LNCaP clone FGC (cell line): ENCODE measurements at regions not wholly inside any gene's neighbourhood (a gene's known extent, or its start where the extent isn't known, plus 50 kb on each side); places are given as distances from the start of the nearest gene placed in this dataset.

Source experiments
- DNase-seq: peaks from one replicate; pipeline ENCODE4 v3.0.0-alpha.2; 2011; ENCODE audit warnings: low read depth
- H3K4me3 ChIP-seq: 2 replicates; pipeline ENCODE4 v1.5.1; 2011; ENCODE audit warnings: mild to moderate bottlenecking, low read depth, low read length, control low read depth
- CTCF ChIP-seq: IDR thresholded peaks from 2 replicates; pipeline ENCODE4 v1.5.1; 2012; ENCODE audit warnings: mild to moderate bottlenecking; ENCODE audit not compliant: control insufficient read depth, insufficient read depth; ENCODE audit errors: extremely low read depth

GRCh38 chrX:7280520-7280919 is 132.6 kb upstream of the PUDP start:
- no peak overlapping the region for H3K4me3 ChIP-seq
- no peak for TF ChIP-seq CTCF
- no peak for DNase-seq

DNA sequence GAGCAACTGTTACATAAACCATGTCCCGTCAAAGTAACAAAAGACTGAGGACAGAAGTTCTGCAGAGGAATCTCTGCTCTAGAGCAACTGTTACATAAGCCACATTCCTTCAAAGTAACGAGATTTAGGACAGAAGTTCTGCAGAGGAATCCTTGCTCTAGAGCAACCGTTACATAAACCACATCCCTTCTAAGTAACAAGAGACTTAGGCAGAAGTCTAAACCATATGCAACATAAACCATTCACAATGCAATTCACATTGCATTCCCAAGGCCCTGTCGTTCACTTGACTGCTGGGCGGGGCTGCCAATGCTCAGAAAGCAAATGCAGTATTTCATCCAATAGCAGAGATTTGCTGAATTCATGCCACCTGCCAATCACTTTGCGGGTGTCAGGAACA is 124.4 kb upstream of the PUDP start:
- no peak overlapping the region for H3K4me3 ChIP-seq
- no peak for DNase-seq
- no peak for TF ChIP-seq CTCF

- no peak for DNase-seq
- TF ChIP-seq CTCF = no peak
- no peak overlapping the region for H3K4me3 ChIP-seq
These were observed 123.0 kb upstream of the PUDP start for GRCh38 chrX:7270933-7271332.

DNA sequence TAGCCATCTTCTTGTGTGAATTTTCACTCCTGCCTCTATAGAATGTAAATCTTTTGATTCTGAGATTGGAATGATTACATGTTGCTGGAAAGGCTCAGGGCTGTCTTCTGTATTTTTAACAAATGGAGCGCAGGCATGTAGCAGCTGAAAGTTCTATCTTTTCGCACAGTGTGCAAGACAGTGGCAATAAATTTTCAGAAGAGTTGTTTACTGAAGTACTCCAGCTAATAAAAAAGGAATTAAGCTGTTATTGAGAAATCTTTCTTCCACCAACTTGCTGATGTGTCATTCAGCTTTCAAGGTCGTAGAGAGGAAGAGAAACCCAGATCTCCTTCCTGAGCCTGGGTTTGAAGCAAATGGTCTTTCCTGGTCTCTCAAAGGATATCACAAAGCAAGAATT is 122.0 kb upstream of the PUDP start:
- DNase-seq = no peak
- no peak for TF ChIP-seq CTCF
- no peak overlapping the region for H3K4me3 ChIP-seq

- H3K4me3 ChIP-seq = no peak overlapping the region
- TF ChIP-seq CTCF = no peak
- no peak for DNase-seq
These were observed 121.6 kb upstream of the PUDP start for GRCh38 chrX:7269589-7269988.

- TF ChIP-seq CTCF = no peak
- no peak overlapping the region for H3K4me3 ChIP-seq
- no peak for DNase-seq
These were observed 118.3 kb upstream of the PUDP start for GRCh38 chrX:7266288-7266687.

DNA sequence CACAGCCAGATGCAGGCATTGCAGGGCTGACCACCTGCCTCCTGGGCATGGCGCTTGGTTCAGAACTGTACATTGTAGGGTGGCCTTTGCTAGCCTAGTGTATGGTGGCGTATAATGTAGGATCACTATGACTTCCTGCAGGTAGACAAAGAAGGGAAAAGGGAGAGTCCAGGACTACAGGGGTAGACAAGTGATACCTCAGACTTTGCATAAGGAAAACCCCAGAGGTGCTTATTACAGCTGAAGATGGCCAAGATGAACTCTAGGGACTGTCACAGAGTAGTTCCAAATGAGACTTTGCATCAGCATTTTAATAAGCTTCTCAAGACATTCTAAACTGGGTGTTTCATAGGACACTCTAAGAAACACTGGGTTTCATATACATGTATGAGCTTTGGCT is 116.4 kb upstream of the PUDP start:
- no peak for TF ChIP-seq CTCF
- H3K4me3 ChIP-seq = no peak overlapping the region
- no peak for DNase-seq
